Stomach (tissue), 8 donors: ENCODE measurements at regions not wholly inside any gene's neighbourhood (a gene's known extent, or its start where the extent isn't known, plus 50 kb on each side); places are given as distances from the start of the nearest gene placed in this dataset.

Experiments
- DNase-seq, 2 donors: peaks; one replicate each; pipeline versions ENCODE4 v3.0.0 to v3.0.0-alpha.2; 2013 to 2019
- H3K27ac ChIP-seq, 5 donors: fragments of 200-600 bp in 4 of 5; sonication (generic) in 4 of 5; one replicate each; pipeline ENCODE4 v1.5.1; 2013 to 2019; ENCODE audit warnings: mild to moderate bottlenecking in 1 of 5, moderate library complexity in 1 of 5
- H3K27me3 ChIP-seq, 3 donors: fragments of 200-600 bp; sonication (generic); one replicate each; pipeline ENCODE4 v1.5.1; 2017 to 2019; ENCODE audit warnings: mixed run types in 1 of 3
- H3K36me3 ChIP-seq, 4 donors: fragments of 200-600 bp; sonication (generic); 1 replicate in 3 of 4; 2 replicates in 1 of 4; pipeline ENCODE4 v1.5.1; 2016 to 2019
- H3K4me1 ChIP-seq, 4 donors: fragments of 200-600 bp; sonication (generic); one replicate each; pipeline ENCODE4 v1.5.1; 2016 to 2019
- H3K4me3 ChIP-seq, 4 donors: fragments of 200-600 bp; sonication (generic) in 3 of 4; one replicate each; pipeline ENCODE4 v1.5.1; 2016 to 2019; ENCODE audit warnings: mild to moderate bottlenecking in 1 of 4
- H3K9me3 ChIP-seq, 4 donors: fragments of 200-600 bp; sonication (generic); one replicate each; pipeline ENCODE4 v1.5.1; 2016 to 2019
- CTCF ChIP-seq, 7 experiments: fragments of 450-650 bp in 4 of 7; fragments of 200-600 bp in 3 of 7; sonication (generic) in 3 of 7; IDR thresholded peaks; one replicate each; pipeline ENCODE4 v1.5.1; 2016 to 2019; ENCODE audit warnings: antibody characterized with exemption in 7 of 7, control low read depth in 2 of 7, mild to moderate bottlenecking in 1 of 7
- EP300 ChIP-seq: sonication (generic); formaldehyde crosslinking; IDR thresholded peaks from one replicate; pipeline ENCODE4 v1.6.1; 2017; ENCODE audit warnings: antibody characterized with exemption
- POLR2A ChIP-seq, 4 donors: fragments of 450-650 bp; IDR thresholded peaks; one replicate each; pipeline ENCODE4 v1.6.1; 2016; ENCODE audit warnings: antibody characterized with exemption in 4 of 4, control low read depth in 2 of 4, mild to moderate bottlenecking in 1 of 4, moderate library complexity in 1 of 4
- POLR2AphosphoS5 ChIP-seq, 3 donors: sonication (generic); formaldehyde crosslinking; IDR thresholded peaks; one replicate each; pipeline ENCODE4 v1.6.1; 2016; ENCODE audit warnings: antibody characterized with exemption in 3 of 3
- WGBS, 5 donors: extraction: QIAGEN DNeasy Blood & Tissue Kit in 3 of 5; methylation state at CpG; one replicate each; pipeline versions ENCODE4 v1.1.5 to v1.1.7; 2013 to 2018; 5-methylcytosine and 5-hydroxymethylcytosine counted together
- intact Hi-C: fragments of 100-400 bp; cut with DNase I; formaldehyde crosslinking; loops from one replicate; pipeline ENCODE4 v1.15.1; 2023; ENCODE audit warnings: low total_unique reads
- donor health status: healthy with polysubstance abuse.
- donor health status: Bipolar disorder and iron deficiency.
- donor health status: healthy.

GRCh38 chr14:85895603-85896002 is 365.7 kb downstream of the FLRT2 start:
- Histone ChIP-seq H3K36me3 (no peaks in the 10 kb centered on the region), H3K9me3 (no peaks in the 10 kb centered on the region), H3K4me1 (no peaks in the 10 kb centered on the region), H3K27me3 (no peaks in the 10 kb centered on the region), H3K4me3 (no peak overlapping the region), H3K27ac (no peak overlapping the region)
- DNase-seq = peak in 1 of 2 donors; percentile 23
- 69 to 94% (median 78%) methylated on average over 1 of the region's 1 CpG for WGBS, 5 donors
- intact Hi-C loops = no loop called here
- TF ChIP-seq POLR2A (IDR thresholded peaks at IDR 0.05) (no peak), CTCF (IDR thresholded peaks at IDR 0.05) (no peak), POLR2AphosphoS5 (IDR thresholded peaks at IDR 0.05) (no peak)

- Histone ChIP-seq H3K36me3 (no peaks in the 10 kb centered on the region), H3K4me3 (no peak overlapping the region), H3K27me3 (no peaks in the 10 kb centered on the region), H3K4me1 (no peaks in the 10 kb centered on the region), H3K27ac (no peak overlapping the region), H3K9me3 (no peaks in the 10 kb centered on the region)
- TF ChIP-seq CTCF (IDR thresholded peaks at IDR 0.05) (no peak), POLR2A (IDR thresholded peaks at IDR 0.05) (no peak), EP300 (no peak), POLR2AphosphoS5 (IDR thresholded peaks at IDR 0.05) (no peak)
- WGBS, 5 donors = 77 to 82% (median 80%) methylated on average over 4 of the region's 4 CpGs
- intact Hi-C loops = no loop called here
- no peak for DNase-seq
Observed at GRCh38 chr14:85892251-85892650, 362.3 kb downstream of the FLRT2 start.

GRCh38 chr14:85883966-85884365 is 354.0 kb downstream of the FLRT2 start:
- DNase-seq = no peak
- 57 to 66% (median 64%) methylated on average over 4 of the region's 4 CpGs for WGBS, 5 donors
- Histone ChIP-seq H3K27me3 (no peaks in the 10 kb centered on the region), H3K4me3 (no peak overlapping the region), H3K36me3 (no peaks in the 10 kb centered on the region), H3K9me3 (no peaks in the 10 kb centered on the region), H3K4me1 (no peaks in the 10 kb centered on the region), H3K27ac (no peak overlapping the region)
- intact Hi-C loops = no loop called here
- TF ChIP-seq EP300 (no peak), CTCF (IDR thresholded peaks at IDR 0.05) (no peak), POLR2AphosphoS5 (IDR thresholded peaks at IDR 0.05) (no peak), POLR2A (IDR thresholded peaks at IDR 0.05) (no peak)

- Histone ChIP-seq H3K27me3 (no peaks in the 10 kb centered on the region), H3K27ac (no peak overlapping the region), H3K36me3 (no peaks in the 10 kb centered on the region), H3K4me3 (no peak overlapping the region), H3K9me3 (no peaks in the 10 kb centered on the region), H3K4me1 (no peaks in the 10 kb centered on the region)
- intact Hi-C loops = no loop called here
- TF ChIP-seq EP300 (no peak), POLR2A (IDR thresholded peaks at IDR 0.05) (no peak), CTCF (IDR thresholded peaks at IDR 0.05) (no peak), POLR2AphosphoS5 (IDR thresholded peaks at IDR 0.05) (no peak)
- no peak for DNase-seq
Observed at GRCh38 chr14:85883101-85883500, 353.2 kb downstream of the FLRT2 start.
